CD4-positive, alpha-beta T cell treated with Interleukin-15 for 4 hours (primary cell): ENCODE measurements at regions not wholly inside any gene's neighbourhood (a gene's known extent, or its start where the extent isn't known, plus 50 kb on each side); places are given as distances from the start of the nearest gene placed in this dataset.
"Not testable (repeated sequence)": the region's sequence is repeated elsewhere in the genome, so short reads cannot be mapped to it uniquely, and the experiment has no call there.

Source experiments
- DNase-seq: peaks from one replicate; pipeline ENCODE4 v3.0.0-alpha.2; 2020; ENCODE audit warnings: low spot score

- no peak for DNase-seq
Observed at GRCh38 chrX:4675686-4676300, 962.3 kb upstream of the PRKX start.

DNA sequence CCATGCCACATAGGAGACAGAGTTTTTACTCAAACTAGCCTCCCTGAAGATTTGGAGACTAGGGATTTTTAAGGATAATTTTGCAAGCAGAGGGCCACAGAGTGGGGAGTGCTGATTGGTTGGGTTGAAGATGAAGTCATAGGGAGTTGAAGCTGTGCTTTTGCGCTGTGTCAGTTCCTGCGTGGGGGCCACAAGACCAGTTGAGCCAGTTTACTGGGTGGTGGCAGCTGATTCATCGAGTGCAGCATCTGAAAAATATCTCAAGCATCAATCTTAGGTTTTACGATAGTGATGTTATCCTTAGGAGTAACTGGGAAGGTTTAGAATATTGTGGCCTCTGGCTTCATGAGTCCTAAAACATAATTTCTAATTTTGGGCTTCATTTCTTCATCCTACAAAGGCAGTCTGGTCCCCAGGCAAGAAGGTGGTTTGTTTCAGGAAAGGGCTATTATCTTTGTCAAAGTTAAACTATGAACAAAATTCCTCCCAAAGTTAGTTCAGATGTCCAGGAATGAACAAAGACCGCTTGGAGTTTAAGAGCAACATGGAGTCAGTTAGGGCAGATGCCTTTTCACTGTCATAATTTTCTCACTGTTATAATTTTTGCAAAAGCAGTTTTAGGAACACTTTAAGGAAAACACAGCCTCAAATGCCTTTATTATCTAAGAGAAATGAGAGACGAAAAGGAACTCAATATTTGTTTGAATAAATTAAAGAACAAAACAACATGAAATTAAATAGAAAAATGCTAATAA, 960.8 kb upstream of the PRKX start:
- DNase-seq: no peak

- DNase-seq: no peak
Observed at GRCh38 chrX:4671344-4671743, 957.9 kb upstream of the PRKX start.

- DNase-seq: no peak
Observed at GRCh38 chrX:4670606-4671005, 957.2 kb upstream of the PRKX start.

DNA sequence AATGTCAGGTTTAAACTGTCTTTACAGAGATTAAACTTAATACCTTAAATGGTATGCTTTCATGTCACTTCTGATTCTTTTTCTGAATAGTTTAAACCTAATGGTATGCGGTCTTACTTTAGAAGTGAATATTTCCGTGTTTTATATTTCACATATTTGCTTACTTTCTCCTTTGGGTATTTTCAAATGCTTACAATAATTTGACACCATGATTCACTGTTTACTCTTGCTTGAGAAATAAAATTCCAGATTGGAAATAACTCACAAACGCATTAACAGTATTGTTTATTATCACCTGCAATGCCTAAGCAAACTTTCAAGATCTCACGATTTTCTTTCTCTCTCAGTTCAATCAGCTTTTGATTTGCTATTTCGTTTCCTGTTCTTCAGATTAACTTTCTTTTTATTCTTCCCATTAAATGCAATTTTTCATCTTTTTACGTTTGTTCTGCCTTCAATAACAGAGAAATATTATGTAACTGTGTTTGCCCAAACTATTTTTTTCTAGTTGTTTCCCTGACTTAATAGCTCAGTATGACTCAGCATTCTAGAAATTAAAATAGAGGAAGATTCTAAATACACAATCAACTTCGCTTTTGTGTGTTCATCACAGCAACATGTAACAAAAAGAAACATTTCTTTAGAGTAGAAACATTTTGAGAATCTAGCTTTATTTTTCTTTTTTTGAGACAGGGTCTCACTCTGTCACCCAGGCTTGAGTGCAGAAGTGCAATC, 955.5 kb upstream of the PRKX start:
- DNase-seq: no peak

GRCh38 chrX:4663085-4663484, 949.6 kb upstream of the PRKX start:
- DNase-seq: no peak

- no peak for DNase-seq
Observed at GRCh38 chrX:4661771-4662170, 948.3 kb upstream of the PRKX start.

DNA sequence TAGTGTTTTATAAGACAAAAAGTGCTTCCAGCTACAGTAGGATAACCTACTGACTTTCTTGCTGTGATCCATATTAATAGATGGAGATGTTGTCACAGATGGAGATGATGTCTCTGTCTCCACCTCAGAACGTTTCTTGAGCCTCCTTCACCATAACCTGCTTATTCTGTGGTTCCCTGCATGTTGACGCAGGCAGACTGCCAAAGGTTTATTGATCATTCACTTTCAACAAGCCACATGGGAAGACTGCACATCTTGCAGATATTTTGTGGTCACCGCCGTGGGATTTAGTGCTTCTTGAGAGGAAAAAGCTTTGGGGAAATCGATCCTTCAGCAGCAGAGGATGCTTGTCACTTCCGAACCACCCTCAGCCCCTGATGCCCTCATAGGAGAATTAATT, 943.0 kb upstream of the PRKX start:
- DNase-seq: no peak

GRCh38 chrX:4655743-4656142, 942.3 kb upstream of the PRKX start:
- DNase-seq: no peak

- DNase-seq: no peak
Observed at GRCh38 chrX:4642114-4642513, 928.7 kb upstream of the PRKX start.

DNA sequence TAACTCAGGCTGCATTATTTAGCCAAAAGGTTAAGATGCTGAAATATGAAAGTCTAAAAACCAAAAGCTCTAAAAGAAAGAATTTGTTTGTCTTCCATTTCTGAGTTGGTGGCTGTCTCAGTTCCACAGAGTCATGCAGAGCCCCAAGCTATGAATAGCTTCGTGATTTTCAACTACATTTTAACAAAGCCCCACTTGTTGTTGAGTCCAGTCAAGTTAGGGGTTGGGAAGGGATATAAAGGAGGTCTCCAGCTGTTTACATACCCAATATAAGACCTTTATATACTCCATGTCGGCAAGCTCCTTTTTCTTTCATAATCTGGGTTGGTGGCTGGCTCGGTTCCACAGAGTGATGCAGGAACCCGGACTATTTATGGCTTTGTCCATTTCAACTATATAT, 924.6 kb upstream of the PRKX start:
- no peak for DNase-seq

- no peak for DNase-seq
Observed at GRCh38 chrX:4627414-4627813, 914.0 kb upstream of the PRKX start.

GRCh38 chrX:4622486-4623167, 909.2 kb upstream of the PRKX start:
- DNase-seq: no peak

- not testable (repeated sequence) for DNase-seq
Observed at GRCh38 chrX:4613651-4614050, 900.2 kb upstream of the PRKX start.

GRCh38 chrX:4588893-4589292, 875.4 kb upstream of the PRKX start:
- no peak for DNase-seq

- DNase-seq: no peak
Observed at GRCh38 chrX:4588466-4588865, 875.0 kb upstream of the PRKX start.

DNA sequence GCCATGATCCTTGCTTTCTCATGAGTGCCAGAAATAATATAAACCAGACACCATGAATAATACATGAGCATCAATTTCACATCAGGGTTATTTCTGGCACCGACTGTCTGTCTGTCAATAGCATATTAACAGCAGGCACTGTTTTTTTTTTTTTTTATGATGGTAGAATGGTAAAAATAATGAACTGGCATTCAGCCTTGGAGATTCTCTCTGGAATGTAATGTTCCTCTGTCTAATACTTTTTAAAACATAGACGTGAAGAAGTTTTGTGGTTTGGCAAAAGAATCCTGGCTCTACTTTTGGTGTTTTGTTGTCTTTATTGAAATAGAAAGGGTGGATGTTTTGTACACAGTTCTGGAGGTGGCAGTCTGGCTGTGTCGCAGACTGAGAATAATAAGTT, 874.6 kb upstream of the PRKX start:
- no peak for DNase-seq

GRCh38 chrX:4579999-4580398, 866.5 kb upstream of the PRKX start:
- DNase-seq: no peak

- no peak for DNase-seq
Observed at GRCh38 chrX:4579480-4579879, 866.0 kb upstream of the PRKX start.

DNA sequence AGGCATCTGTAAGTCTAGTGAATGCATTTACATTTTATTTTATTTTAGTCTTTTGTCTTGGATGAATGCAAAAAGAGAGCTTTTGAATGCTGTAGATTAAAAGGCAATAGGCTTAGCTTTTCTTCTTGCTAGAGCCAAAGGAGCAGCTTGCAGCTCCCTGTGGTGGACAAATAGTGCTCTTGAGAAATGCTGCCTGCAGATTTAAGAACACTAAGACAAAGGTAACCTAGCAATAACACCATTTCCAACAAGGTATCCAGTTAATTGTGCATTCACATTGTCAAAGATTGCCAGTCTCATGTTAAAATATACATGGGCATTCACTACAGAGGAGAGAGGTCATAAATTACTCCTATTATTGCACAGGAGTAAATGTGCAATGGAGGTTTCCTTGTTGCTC, 859.2 kb upstream of the PRKX start:
- no peak for DNase-seq

DNA sequence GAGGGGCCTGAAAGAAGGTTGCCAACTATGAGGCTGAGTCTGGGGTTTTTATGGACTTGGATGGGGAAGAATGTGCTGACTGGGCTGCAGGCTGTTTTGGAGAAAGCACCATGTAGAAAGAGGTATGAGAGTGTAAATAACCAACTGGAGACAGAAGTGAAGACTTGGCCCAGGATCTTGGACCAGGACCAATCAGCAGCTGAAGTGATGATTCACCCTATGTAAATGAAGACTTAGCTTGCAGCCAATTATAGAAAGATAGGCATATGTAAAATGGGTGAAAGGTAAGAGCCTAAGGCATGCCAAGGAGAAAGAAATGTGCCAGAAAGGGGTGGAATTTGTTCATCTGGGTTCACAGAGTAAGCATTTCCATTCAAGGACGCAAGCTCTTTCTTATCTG, 856.7 kb upstream of the PRKX start:
- DNase-seq: no peak

GRCh38 chrX:4560192-4560591, 846.7 kb upstream of the PRKX start:
- no peak for DNase-seq

GRCh38 chrX:4550018-4550417, 836.6 kb upstream of the PRKX start:
- DNase-seq: no peak
